ENCODE measurements at regions not wholly inside any gene's neighbourhood (a gene's known extent, or its start where the extent isn't known, plus 50 kb on each side); places are given as distances from the start of the nearest gene placed in this dataset.

DNA sequence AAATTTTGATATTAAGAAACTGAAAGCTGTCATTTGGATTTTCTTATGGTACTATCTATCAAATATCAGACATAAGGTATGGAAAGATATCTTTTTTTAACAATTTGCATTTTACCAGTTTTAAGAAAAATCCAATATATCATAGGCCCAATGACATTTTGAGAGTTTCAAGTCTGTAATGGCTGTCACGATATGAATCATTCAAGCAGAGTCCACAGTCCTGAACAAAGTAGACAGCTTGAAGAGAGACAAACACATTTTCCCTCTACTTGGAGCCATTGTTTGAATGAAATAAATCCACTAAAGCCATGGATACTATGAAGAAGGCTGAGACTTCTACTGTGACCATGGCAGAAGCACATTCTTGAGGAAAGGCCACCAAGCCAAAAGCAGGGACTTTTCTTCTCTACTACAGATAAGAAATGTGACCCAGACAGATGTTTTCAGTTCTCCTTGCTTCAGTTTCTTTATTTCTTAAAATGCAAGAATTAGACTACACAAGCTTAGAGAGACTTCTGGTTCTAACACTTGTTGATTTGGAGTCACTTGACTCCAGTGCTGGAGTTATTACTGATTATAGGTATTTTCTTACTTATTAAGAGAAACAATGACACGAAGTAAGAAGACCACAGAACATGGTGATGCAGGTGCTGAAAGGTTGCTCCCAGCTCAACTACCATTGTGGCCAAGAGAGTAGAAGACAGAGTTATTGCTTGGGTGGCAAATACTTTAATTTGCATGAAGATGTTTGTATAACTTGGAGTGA, 429.1 kb downstream of the KIF20B start:
- DNase-seq, result no peak

DNA sequence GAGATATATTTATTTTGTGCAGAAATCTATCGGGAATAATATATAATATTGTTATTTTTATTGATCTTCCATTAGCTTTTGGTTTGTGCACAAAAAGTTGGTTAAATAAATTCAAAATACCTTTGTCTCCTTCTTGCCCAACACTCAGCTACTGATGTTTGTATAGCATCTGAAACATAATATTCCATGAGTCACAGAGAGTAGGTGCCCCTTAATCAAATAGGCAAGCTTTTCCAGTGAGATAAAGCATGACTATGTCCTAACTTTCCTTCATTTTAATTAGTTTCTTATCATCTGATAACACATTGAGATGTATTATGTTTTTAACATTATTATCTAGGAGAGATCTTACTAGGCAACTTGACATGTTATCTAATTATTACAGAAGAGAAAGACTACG, 432.2 kb downstream of the KIF20B start:
- DNase-seq, result no peak

DNA sequence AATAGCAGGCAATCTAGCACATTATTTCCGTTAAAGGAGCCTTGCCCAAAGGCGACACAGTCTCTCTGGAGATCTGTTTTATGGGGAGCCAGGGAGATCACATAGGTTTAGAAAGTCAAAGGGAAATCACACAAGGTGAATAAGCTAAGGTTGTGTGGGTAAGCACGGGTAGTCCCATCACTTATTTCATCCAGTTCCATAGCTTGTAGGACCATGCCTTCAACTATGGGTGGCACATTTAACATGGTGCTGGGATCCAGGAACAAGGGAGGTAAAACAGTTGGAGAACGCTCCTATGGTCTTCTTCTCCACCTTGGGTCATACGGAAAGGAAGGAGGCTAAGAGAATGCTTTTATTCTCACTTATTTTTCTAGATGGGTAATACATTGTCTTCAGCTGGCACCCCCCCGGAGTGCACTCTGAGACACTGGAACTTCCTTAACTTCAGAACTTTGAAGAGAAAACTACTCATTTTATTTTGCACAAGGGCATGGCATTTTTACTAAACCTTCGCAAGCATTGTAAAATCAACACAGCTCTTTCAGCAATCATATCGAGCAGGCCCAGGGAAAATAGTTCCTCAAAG, 435.4 kb downstream of the KIF20B start:
- no peak for DNase-seq

DNA sequence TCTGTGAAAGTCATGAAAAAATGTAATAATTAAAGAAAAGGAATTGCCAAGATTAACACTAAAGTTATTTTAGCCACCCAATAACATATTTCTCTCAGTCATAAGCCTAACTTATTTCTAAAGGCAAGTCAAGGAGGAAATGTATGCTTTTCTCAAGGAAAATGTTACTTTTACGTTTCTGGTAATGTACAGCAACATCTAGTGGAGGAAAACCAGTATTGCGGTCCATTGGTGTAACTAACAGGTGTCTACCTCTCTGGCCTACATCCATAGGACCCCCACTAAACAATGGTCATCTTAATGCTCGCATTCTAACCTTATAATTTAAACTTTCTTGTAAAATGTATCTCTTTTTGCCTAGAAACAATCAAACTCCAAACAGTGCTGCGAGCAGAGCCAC, 437.5 kb downstream of the KIF20B start:
- DNase-seq, result peak in 1 of 2 donors; percentile 16

DNA sequence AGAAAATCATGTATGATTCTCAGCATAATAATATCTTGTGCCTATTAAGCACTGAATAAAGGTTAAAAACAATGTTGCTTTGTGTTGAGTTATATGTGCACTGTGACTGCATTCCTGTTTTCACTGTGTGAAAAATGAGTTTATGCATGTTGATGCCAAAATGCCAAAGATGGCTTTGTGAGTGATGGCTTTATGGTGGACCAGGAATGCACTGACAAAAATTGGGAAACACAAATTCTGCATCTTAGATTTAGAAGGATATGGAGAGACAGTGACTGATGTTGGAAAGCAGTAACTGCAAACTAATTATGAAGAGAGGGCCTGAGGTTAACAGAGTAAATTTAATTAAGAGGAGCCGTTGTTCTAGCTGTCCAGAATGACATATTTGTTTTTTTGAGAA, 440.4 kb downstream of the KIF20B start:
- DNase-seq, result no peak

DNA sequence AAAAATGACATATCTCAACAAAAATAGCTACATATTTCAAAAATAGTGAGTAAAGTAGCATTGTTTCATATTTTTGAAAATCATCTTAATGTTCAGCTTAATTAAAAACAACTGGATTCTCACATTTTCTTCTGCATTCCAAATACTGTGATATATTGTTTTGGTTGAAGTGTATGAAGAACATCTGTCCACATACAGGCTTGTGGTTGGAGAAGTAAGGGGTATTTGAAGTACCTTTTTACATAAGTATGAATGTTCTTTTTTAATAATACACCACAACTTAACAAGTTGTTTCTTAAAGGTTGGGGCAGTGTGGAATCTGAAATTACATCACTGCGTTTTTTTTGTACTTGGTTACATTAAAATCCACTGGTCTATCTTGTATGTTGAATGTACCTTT, 442.5 kb downstream of the KIF20B start:
- no peak for DNase-seq

DNA sequence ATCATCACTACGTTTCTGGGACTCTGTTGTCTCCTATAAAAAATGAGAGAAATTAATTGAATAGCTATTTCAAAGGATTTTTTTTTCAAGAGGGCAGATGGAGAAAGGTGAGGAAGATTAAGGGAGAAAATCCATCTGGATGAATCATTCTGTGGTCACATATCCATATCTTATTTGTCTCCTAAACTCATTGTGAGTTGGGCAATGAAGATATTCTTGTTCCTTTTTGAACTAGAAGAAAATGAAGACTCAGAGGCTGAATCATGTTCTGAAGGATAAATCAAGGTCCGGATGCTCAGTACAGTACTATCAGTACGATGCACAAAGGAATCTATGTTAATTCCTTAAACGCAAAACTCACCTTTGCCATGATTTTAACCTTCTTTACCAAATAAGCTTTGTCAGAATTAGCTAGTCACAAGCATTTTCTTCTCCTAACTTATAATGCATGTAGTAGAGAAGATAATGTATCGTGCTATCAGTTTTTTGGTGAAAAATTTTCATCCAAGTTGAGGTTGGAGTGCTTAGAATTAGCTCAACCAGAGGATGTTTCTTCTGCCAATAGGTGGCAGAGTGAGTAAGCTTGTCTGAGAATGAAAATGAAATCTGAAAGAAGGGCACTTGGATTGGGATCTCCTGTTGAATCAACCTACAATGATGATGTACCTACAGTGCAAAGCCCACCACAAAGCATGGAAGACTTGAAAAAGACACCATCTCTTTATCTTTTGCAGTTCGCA, 446.9 kb downstream of the KIF20B start:
- DNase-seq, result no peak

DNA sequence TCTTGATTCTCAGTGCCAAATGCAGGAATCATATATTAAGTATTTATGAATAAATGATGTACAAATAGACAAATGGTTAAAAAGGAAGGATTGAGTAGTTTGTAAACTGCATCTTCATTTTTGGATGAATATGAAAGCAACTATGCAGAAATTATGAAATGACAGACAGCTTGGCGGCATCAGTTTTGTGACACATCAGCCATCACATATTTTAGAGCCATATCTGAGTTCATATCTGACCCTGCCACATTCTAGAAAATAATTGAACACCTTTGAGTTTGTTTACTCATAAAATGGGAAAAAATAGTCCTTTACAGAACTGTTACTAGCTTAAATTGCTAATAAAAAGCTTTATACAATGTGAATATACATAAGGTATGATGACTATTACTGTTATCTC, 448.2 kb downstream of the KIF20B start:
- no peak for DNase-seq

DNA sequence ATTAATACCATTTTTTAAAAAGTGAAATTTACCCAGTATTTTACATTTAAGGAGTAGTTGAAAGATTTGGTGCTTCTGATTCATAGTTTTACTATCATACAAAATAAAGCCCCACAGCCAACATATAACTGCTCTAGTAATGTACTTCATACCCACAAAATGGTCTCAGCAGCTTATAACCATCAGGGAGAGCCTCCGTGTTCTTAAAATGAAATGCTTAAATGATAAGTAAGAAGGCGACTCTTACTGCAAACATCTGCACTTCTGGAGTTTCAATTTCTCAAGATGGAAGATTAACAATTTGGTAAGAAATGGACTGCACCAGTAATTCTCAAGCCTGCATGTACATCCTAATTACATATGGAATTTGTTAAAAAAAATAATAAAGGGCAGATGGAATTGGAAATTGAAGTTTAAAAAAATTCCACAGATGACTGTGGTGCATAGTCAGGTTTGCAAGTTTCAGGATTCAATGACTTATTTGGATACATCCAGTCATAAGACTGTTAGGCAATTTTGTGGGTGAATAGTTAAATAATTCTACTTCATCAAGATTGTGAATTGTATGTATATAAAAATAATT, 461.0 kb downstream of the KIF20B start:
- no peak for DNase-seq

DNA sequence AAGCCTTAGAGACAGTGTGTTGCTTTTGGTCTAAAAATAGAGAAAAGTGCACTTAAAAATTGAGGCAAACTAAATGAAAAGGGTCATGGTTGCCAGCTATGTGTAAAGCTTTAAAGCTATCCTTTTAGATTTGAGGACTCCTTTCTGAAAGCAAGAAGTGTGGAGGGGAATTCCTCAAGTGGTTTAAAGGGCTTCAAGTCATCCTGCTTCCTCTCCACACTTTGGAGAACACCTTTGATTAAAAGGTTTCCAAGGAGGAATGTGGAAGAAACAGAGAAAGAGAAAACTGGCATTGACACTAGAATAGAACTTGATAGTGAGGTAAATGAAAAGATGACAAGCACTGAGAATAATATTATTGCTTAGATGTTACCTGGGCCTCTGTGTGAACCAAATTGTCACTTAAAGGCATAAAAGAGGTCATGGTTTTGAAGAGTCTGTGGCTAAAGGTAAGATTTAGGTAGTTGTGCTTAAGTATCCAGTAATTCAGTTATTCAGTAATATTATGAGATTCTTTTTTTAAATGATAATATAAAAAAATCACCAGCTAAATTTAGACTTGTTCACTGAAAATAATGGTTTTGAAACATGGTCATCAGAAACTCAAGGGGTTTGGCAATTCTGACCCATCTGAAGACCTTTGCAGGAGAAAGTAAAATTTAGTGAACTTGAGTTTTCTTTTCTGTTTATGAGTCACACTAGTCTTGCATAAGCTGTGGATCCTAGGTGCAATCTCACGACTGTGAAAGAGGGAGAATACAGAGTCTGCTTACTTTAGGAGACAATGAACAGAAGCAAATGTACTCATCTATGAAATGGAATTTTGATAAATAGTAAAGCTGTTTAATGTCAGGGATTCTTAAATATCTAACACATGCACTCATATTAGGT, 466.0 kb downstream of the KIF20B start:
- DNase-seq, result no peak

DNA sequence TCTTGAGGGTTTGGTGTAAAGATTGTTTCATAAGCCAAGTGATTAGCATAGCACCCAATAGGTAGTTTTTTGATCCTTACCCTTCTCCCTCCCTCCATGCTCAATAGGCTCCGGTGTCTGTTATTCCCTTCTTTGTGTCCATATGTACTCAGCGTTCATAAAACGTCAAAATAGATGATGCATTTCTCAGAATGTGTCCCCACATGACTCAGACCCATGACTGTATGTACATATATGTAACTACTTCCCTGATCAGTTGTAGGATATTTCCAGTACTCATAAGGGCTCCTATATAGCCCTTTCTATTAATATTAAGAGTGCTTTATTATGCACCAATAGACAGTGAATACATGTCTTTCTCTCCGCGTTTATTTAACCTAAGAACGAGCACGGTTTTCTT, 466.9 kb downstream of the KIF20B start:
- no peak for DNase-seq

DNA sequence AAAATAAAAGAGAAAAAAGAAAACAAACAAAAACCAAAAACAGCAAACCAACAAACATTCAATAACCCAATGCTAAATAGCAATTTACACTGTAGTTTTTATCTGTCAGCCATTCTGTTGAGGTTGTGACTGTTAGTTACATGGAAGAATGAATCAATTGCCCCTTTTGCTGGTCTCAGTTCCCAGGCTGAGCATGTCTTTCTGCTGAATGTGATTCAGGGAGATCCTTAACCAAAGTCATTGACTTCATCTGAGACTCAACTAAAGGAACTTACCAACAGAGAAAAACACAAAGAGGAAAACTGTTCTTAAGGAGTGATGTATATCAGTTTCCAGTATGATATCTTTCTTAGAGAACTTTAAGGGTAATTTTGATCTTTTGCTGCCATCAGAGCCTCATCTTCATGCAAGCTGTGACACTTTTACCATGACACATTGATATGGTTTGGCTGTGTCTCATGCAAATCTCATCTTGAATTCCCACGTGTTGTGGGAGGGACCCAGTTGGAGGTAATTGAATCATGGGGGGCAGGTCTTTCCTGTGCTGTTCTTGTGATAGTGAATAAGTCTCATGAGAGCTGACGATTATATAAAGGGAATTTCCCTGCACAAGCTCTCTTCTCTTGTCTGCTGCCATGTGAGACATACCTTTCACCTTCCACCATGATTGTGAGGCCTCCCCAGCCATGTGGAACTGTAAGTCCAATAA, 469.8 kb downstream of the KIF20B start:
- no peak for DNase-seq

DNA sequence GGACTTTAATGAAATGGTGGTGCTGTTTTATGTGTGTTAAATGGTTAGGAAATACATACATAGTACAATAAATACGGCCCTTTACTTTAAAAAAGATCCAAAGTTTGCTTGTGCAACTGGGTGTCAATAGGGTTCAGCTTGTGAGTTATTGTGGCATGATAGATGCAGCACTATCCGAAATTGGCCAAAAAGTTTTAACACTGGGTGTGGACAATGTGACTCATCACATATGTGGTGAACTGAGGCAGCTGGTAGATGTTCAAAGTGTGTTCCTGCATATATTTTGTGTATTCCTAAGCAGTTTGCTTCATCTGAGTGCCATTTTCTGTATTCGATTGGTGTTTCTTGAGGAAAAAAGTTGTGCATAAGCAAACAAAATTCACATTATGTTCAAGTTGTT, 473.1 kb downstream of the KIF20B start:
- no peak for DNase-seq

DNA sequence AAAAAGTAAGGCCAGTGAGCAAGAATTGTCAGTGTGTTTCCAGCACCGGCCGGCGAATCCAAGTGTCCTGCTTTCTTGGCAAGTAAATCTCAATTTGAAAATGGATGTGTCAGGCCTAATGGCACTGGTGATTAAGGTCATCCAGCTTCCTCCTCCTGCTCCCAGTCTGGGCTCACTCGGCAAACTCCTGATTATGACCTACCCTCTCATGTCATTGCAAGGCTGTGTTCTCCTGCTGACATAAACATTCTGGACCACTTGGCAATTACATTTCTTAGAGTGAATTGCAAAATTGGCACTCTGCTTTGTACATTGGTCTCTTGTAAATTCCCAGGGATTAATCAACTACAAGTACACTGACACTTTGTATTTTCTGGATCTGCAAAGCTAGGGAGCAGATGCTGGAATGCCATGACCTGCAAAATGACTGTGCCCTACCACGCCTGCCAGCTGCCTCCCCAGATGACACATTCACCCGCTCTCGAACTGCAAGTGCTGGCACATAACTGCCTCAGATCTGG, 473.8 kb downstream of the KIF20B start:
- DNase-seq, result no peak

DNA sequence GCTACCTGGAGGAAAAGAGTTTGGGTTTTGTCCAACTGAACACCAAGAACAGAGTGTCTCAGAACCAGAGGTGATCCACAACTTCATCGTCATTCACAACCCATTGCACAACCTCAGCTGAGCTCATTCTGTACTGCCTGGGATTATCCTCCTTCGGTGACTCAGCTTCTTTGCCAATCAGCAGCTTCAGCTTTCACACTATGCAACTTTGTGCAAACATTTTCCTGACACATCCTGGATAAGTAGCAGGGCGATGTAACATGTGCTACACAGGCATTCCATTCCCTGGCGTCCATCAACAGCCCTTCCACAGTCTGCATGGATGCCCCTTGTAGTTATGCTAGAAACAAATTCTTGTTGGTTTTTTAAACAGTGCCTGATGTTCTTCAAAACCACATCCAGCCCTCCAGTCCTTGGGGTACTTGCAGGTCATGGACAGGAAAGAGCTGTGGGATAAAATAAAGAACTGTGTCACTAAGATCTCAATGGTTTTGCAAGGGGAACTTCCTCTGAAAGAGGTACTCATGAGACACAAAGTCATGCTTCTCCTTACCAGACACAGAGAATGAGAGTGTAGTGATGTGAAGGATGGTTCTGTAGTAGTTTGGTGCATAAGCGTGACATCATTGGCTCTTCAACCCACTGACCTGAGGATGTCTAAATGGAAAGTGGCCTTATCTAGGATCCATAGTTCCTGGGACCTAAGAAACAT, 478.5 kb downstream of the KIF20B start:
- DNase-seq, result peak; percentile 1 to 17

DNA sequence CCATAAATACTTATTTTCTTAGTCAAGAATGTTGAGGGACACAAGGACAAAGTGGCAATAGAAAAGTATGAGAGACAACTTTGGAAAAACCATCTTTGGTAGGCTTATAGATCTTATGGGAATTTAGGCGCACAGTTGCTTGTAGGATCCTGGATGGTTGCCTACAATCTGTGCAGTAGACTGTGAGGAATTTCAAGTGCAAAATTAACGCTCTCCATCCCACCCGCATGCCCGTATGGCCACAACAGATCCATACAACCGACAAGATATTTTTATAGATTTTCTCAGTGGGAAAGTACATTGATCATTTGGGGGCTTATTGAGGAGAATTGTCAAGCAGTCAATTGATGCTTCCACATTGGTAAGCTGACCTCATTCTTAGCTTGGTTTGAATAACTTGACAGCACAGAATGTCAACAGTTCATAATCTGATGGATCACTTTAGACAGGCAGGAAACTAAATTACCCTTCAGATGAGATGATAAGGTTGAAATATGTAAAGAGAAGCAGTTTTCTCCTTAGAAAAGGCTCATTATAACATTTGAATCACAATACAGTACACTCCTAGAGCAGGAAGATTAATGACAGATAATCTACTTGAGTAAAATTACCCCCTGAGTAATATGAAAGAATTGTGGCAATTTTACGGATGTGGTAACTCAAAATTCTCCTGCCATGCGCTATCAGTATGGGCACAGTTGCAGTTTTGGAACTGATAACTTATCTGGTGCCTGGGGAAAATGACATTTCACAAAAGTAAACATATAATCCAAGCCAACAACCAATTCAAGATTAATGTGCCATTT, 479.7 kb downstream of the KIF20B start:
- DNase-seq, result no peak

DNA sequence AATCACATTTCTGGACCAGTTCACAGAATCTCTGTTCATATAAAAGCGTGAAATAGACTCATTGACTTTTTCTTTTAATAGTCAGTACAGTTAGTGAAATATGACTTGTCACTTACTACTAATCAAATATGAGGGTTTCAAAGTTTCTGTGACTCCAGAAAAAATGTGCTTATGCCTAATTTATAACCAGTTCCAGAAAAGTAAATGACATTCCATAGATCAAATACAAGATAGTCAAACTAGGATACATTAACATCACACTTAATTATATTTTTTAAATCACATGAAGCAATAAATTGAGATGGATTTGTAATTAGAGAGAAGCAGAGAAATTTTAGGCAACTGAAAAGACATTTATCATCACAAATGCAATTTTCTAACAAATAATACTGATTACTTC, 491.4 kb downstream of the KIF20B start:
- no peak for DNase-seq

DNA sequence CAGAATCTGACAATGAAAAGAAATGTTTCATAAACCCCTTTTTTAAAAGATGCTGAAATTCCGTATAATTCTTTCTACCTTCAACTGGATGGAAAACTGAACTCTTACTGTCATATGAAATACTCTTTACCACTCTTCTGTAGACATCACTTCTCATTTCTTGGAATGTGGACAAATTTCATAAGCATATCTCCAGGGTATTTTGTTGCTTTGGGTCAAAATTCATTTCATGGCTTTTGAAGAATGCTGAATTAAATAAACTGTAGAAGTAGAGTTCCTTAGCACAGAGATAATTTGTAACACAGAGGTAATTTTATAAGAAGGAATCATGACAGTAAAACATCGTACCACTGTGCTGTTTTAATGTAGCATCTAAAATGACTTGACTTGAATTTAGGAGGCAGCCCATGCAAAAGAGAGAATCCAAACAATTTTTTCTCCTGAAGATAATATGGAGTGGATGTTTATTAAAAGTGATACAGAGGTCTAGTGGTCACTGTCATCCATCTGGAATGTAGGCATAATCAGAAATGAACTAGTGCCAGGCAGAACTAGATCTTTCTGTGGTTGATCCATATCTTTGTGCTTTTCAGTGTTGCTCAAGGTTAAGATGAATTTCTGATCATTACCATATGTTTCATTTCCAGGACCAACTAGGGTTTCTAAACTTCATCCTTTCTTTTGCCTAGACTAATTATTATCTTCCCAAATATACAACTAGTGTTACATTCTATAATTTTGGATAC, 492.0 kb downstream of the KIF20B start:
- DNase-seq, result no peak

DNA sequence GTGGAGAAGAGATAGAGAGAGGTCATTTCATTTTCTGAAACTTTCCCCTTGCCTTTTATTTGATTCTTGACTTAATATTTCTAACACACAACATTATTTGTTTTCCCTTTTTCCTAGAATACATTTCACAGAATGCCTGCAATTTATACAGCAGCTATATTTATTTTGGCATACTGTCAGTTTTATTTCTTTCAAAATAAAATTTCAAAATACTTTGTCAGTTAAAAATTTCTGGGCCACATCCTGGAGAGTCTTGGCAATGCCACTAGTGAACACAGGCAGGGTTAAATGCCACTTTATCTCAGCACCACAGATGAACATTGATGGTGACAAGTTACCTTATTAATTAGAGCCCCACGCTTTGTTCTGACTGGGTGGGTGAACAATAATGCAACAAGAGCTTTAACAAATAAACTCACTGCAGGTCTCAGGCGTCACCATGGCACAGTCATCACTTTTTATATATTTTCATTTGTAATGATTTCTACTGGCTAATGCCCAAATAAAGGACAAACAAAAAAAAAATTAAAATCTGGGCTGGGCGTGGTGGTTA, 494.0 kb downstream of the KIF20B start:
- no peak for DNase-seq
